Endothelial cell of umbilical vein (primary cell): ENCODE measurements at regions not wholly inside any gene's neighbourhood (a gene's known extent, or its start where the extent isn't known, plus 50 kb on each side); places are given as distances from the start of the nearest gene placed in this dataset.

Experiments used
- BruUV-seq: library from RNA; stranded (reverse); fragments of 400-500 nt; replicated peaks from 2 replicates; lab custom pipeline; 2021; lab: Mats Ljungman, UMichigan
- CTCF ChIA-PET: fragments of 300-600, 350-600 bp; sonication (Branson Sonifier 250); formaldehyde crosslinking; loops from one replicate; lab custom pipeline; 2021; ENCODE audit warnings: antibody characterized with exemption, inconsistent platforms; lab: Charles Lee
- POLR2A ChIA-PET: fragments of 300-600, 350-600 bp; sonication (Branson Sonifier 250); formaldehyde crosslinking; loops from one replicate; lab custom pipeline; 2021; ENCODE audit warnings: antibody characterized with exemption, inconsistent platforms; lab: Charles Lee
- DNase-seq: peaks from one replicate; pipeline ENCODE4 v3.0.0-alpha.2; 2011; ENCODE audit warnings: low read depth, low spot score
- FAIRE-seq: peaks from 2 replicates; lab custom pipeline; 2011; peaks lifted over from hg19 to GRCh38; lab: Jason Lieb, UNC
- H2AFZ ChIP-seq: 2 replicates; pipeline ENCODE4 v1.6.0; 2012; ENCODE audit warnings: low read depth, low read length, control low read depth, inconsistent platforms
- H3K27ac ChIP-seq: 2 replicates; pipeline ENCODE4 v1.5.1; 2011; ENCODE audit warnings: low read depth, mild to moderate bottlenecking, control low read depth, low read length, moderate library complexity; ENCODE audit not compliant: insufficient read depth
- H3K27me3 ChIP-seq, 2 experiments: 2 replicates each; pipeline versions ENCODE4 v1.6.0 to v1.6.1; 2011; ENCODE audit warnings: low read length in 2 of 2, mixed read lengths in 1 of 2; ENCODE audit not compliant: control insufficient read depth in 2 of 2, insufficient read depth in 2 of 2
- H3K36me3 ChIP-seq, 2 experiments: 2 replicates in 1 of 2; 3 replicates in 1 of 2; pipeline ENCODE4 v1.5.1; 2011; ENCODE audit warnings: low read length in 2 of 2, mild to moderate bottlenecking in 1 of 2, moderate library complexity in 1 of 2; ENCODE audit not compliant: control insufficient read depth in 2 of 2, insufficient read depth in 2 of 2; ENCODE audit errors: extremely low read depth in 1 of 2
- H3K4me1 ChIP-seq: 3 replicates; pipeline ENCODE4 v1.5.1; 2011; ENCODE audit warnings: mild to moderate bottlenecking, low read length; ENCODE audit not compliant: control insufficient read depth, insufficient read depth; ENCODE audit errors: extremely low read depth
- H3K4me2 ChIP-seq: 2 replicates; pipeline ENCODE4 v1.6.1; 2011; ENCODE audit warnings: low read length, control low read depth, mixed read lengths; ENCODE audit not compliant: insufficient read depth
- H3K4me3 ChIP-seq, 3 experiments: fragments of 200-600 bp in 1 of 3; sonication (generic), shearing (Covaris generic) in 1 of 3; replicated peaks in 1 of 3; 2 replicates each; pipeline ENCODE4 v1.5.1; 2011 to 2016; ENCODE audit warnings: control low read depth in 3 of 3, low read length in 3 of 3, mild to moderate bottlenecking in 2 of 3, inconsistent platforms in 1 of 3, low read depth in 1 of 3, moderate library complexity in 1 of 3; ENCODE audit not compliant: insufficient read depth in 1 of 3
- H3K79me2 ChIP-seq: 2 replicates; pipeline ENCODE4 v1.6.0; 2012; ENCODE audit warnings: low read length, inconsistent platforms; ENCODE audit not compliant: control insufficient read depth, insufficient read depth
- H3K9ac ChIP-seq: replicated peaks from 2 replicates; pipeline ENCODE3; 2011; ENCODE audit warnings: low read length, control low read depth; ENCODE audit not compliant: insufficient read depth; ENCODE audit errors: extremely low read depth
- H3K9me1 ChIP-seq: replicated peaks from 3 replicates; pipeline ENCODE4 v1.6.0; 2011; ENCODE audit warnings: mild to moderate bottlenecking, low read length; ENCODE audit not compliant: control insufficient read depth, insufficient read depth; ENCODE audit errors: extremely low read depth
- H3K9me3 ChIP-seq: replicated peaks from 2 replicates; pipeline ENCODE4 v1.5.1; 2012; ENCODE audit warnings: low read length, inconsistent platforms; ENCODE audit not compliant: control insufficient read depth, insufficient read depth
- H4K20me1 ChIP-seq: replicated peaks from 2 replicates; pipeline ENCODE3; 2011; ENCODE audit warnings: mild to moderate bottlenecking, low read length; ENCODE audit not compliant: control insufficient read depth, insufficient read depth; ENCODE audit errors: extremely low read depth
- EZH2 ChIP-seq: IDR thresholded peaks from 2 replicates; pipeline ENCODE4 v1.6.1; 2012; ENCODE audit warnings: borderline replicate concordance, low read depth, mild to moderate bottlenecking, moderate library complexity, low read length, inconsistent platforms; ENCODE audit not compliant: severe bottlenecking
- FOS ChIP-seq: IDR thresholded peaks from 2 replicates; pipeline ENCODE4 v1.6.1; 2011; ENCODE audit warnings: mild to moderate bottlenecking, low read length, moderate library complexity, borderline replicate concordance; ENCODE audit not compliant: insufficient read depth
- GATA2 ChIP-seq: IDR thresholded peaks from 2 replicates; pipeline ENCODE4 v1.7.0; 2011; ENCODE audit warnings: low read depth, mild to moderate bottlenecking, moderate library complexity, mixed read lengths, low read length; ENCODE audit not compliant: insufficient read length, insufficient read depth
- JUN ChIP-seq: IDR thresholded peaks from 2 replicates; pipeline ENCODE4 v1.6.1; 2011; ENCODE audit warnings: borderline replicate concordance, low read depth; ENCODE audit not compliant: insufficient read length, insufficient read depth
- MYC ChIP-seq: IDR thresholded peaks from one replicate; pipeline ENCODE4 v1.6.1; 2011; ENCODE audit warnings: mild to moderate bottlenecking, low read depth, low read length
- POLR2A ChIP-seq: IDR thresholded peaks from 2 replicates; pipeline ENCODE4 v1.6.1; 2012; ENCODE audit warnings: low read depth, mild to moderate bottlenecking, control low read depth, low read length
- POLR2AphosphoS5 ChIP-seq: IDR thresholded peaks from 2 replicates; pipeline ENCODE4 v1.6.1; 2012; ENCODE audit warnings: low read depth, mild to moderate bottlenecking, control low read depth, low read length, moderate library complexity; ENCODE audit not compliant: insufficient read depth
- dilution Hi-C: fragments of 300-500 bp; cut with MboI; formaldehyde crosslinking; loops from one replicate; pipeline ENCODE4 v1.15.0; 2019; ENCODE audit warnings: low sequenced_read_pairs; ENCODE audit not compliant: extremely low pct_ligation_motif_present
- intact Hi-C: fragments of 100-400 bp; cut with micrococcal nuclease; formaldehyde crosslinking; loops from one replicate; pipeline ENCODE4 v1.10.0; 2022
- TF ChIP-seq, protein P1 (sequence below): IDR thresholded peaks from 2 replicates; pipeline ENCODE4 v1.6.1; 2011; ENCODE audit not compliant: insufficient read depth, insufficient read length
- TF ChIP-seq, protein P2 (sequence below), 2 donors: IDR thresholded peaks; 1 replicate in 1 of 2; 2 replicates in 1 of 2; pipeline ENCODE4 v1.5.1; 2011; ENCODE audit warnings: low read length in 2 of 2, mild to moderate bottlenecking in 2 of 2, moderate library complexity in 2 of 2, control low read depth in 1 of 2, inconsistent platforms in 1 of 2, low read depth in 1 of 2; ENCODE audit not compliant: insufficient read depth in 1 of 2; ENCODE audit errors: extremely low read depth in 1 of 2

DNA sequence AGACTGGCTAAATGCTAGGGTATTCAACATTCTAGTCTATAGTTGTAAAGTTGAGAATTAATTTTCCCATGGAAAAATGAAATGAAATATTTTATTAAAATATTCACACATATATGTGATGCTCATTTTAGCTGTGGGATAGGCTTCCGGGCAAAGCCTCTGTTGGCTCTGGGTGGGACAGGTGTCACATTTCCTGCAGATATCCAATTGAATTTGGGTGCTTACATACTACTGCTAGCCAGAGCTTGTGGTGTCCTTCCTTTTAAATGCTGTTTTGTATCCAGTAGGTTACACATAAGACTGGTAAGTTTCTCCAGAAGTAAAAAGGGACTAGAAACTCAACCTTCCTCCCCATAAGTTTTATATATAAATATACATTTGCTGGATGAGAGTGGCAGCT lies 73.8 kb downstream of the RPRM start:
- FAIRE-seq (no peak), DNase-seq (no peak)
- Histone ChIP-seq H3K9ac (no peak overlapping the region), H4K20me1 (no peaks in the 10 kb centered on the region), H3K9me1 (no peaks in the 10 kb centered on the region), H2AFZ (no peak overlapping the region), H3K36me3 (no peaks in the 10 kb centered on the region), H3K27me3 (no peaks in the 10 kb centered on the region), H3K79me2 (no peaks in the 10 kb centered on the region), H3K4me1 (no peaks in the 10 kb centered on the region), H3K4me3 (no peak overlapping the region), H3K4me2 (no peak overlapping the region), H3K27ac (no peak overlapping the region), H3K9me3 (peaks cover 4% of the 10 kb centered on the region)
- ChIA-PET CTCF (no interaction called here), POLR2A (no interaction called here)
- intact Hi-C loops: no loop called here
- dilution Hi-C loops: no loop called here
- no TSS peak for BruUV-seq
- no peak for TF ChIP-seq EZH2
- no peak for TF ChIP-seq GATA2
- TF ChIP-seq POLR2AphosphoS5: no peak
- TF ChIP-seq JUN: no peak
- no peak for TF ChIP-seq POLR2A
- TF ChIP-seq, protein P1, sequence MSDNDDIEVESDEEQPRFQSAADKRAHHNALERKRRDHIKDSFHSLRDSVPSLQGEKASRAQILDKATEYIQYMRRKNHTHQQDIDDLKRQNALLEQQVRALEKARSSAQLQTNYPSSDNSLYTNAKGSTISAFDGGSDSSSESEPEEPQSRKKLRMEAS: no peak
- no peak for TF ChIP-seq FOS
- TF ChIP-seq, protein P2, sequence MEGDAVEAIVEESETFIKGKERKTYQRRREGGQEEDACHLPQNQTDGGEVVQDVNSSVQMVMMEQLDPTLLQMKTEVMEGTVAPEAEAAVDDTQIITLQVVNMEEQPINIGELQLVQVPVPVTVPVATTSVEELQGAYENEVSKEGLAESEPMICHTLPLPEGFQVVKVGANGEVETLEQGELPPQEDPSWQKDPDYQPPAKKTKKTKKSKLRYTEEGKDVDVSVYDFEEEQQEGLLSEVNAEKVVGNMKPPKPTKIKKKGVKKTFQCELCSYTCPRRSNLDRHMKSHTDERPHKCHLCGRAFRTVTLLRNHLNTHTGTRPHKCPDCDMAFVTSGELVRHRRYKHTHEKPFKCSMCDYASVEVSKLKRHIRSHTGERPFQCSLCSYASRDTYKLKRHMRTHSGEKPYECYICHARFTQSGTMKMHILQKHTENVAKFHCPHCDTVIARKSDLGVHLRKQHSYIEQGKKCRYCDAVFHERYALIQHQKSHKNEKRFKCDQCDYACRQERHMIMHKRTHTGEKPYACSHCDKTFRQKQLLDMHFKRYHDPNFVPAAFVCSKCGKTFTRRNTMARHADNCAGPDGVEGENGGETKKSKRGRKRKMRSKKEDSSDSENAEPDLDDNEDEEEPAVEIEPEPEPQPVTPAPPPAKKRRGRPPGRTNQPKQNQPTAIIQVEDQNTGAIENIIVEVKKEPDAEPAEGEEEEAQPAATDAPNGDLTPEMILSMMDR (IDR thresholded peaks at IDR 0.05; ENCODE audit: extremely low read depth in 1 of 2, insufficient read depth in 1 of 2, low read depth in 1 of 2, low read length in 2 of 2): no peak
- TF ChIP-seq MYC: no peak
